Lung (tissue), 11 donors: ENCODE measurements at regions not wholly inside any gene's neighbourhood (a gene's known extent, or its start where the extent isn't known, plus 50 kb on each side); places are given as distances from the start of the nearest gene placed in this dataset.

Source experiments
- ATAC-seq: fragments of 200-7000 bp; cut with Tn5 transposase; one replicate; pipeline ENCODE4 v1.9.1; 2020; ENCODE audit warnings: moderate number of reproducible peaks; ENCODE audit not compliant: insufficient read depth, low FRiP score
- DNase-seq, 3 donors: peaks; one replicate each; pipeline ENCODE4 v3.0.0-alpha.2; 2013 to 2017
- H3K27ac ChIP-seq, 2 donors: one replicate each; pipeline ENCODE4 v1.5.1; 2013; ENCODE audit warnings: mild to moderate bottlenecking in 2 of 2, moderate library complexity in 2 of 2, control low read depth in 1 of 2, inconsistent platforms in 1 of 2, low read depth in 1 of 2, low read length in 1 of 2
- H3K27me3 ChIP-seq, 3 donors: one replicate each; pipeline ENCODE4 v1.5.1; 2013; ENCODE audit warnings: low read length in 2 of 3; ENCODE audit not compliant: control insufficient read depth in 3 of 3, insufficient read depth in 3 of 3
- H3K36me3 ChIP-seq, 4 donors: one replicate each; pipeline ENCODE4 v1.5.1; 2013; ENCODE audit warnings: low read length in 4 of 4, mild to moderate bottlenecking in 1 of 4, moderate library complexity in 1 of 4; ENCODE audit not compliant: control insufficient read depth in 4 of 4, insufficient read depth in 4 of 4
- H3K4me1 ChIP-seq, 5 donors: one replicate each; pipeline ENCODE4 v1.5.1; 2013; ENCODE audit warnings: low read length in 5 of 5, mild to moderate bottlenecking in 2 of 5, moderate library complexity in 1 of 5; ENCODE audit not compliant: control insufficient read depth in 5 of 5, insufficient read depth in 5 of 5
- H3K4me3 ChIP-seq: one replicate; pipeline ENCODE4 v1.5.1; 2013; ENCODE audit warnings: mild to moderate bottlenecking, control low read depth, moderate library complexity
- H3K9ac ChIP-seq, 2 donors: one replicate each; pipeline ENCODE4 v1.5.1; 2013; ENCODE audit warnings: low read length in 2 of 2, control low read depth in 1 of 2; ENCODE audit not compliant: insufficient read depth in 1 of 2
- H3K9me3 ChIP-seq, 4 donors: one replicate each; pipeline ENCODE4 v1.5.1; 2013; ENCODE audit warnings: low read length in 3 of 4, mild to moderate bottlenecking in 1 of 4, moderate library complexity in 1 of 4; ENCODE audit not compliant: control insufficient read depth in 4 of 4, insufficient read depth in 3 of 4
- WGBS, 2 donors: extraction: QIAGEN DNeasy Blood & Tissue Kit; methylation state at CpG; one replicate each; pipeline ENCODE4 v1.1.7; 2013; 5-methylcytosine and 5-hydroxymethylcytosine counted together
- TF ChIP-seq, protein P1 (sequence below): IDR thresholded peaks from 2 replicates; pipeline ENCODE4 v1.5.1; 2012; ENCODE audit warnings: mild to moderate bottlenecking; ENCODE audit errors: control extremely low read depth, extremely low read depth
- donor health status: control.
- donor health status: control.
- donor health status: Bipolar disorder and iron deficiency.
- donor health status: healthy.
- donor health status: DM: yes; HTN: yes; CAD: no.

GRCh38 chr6:164523087-164523654 is 786.2 kb downstream of the C6orf118 start:
- Histone ChIP-seq H3K4me1 (no peaks in the 10 kb centered on the region), H3K36me3 (no peaks in the 10 kb centered on the region), H3K9ac (no peak overlapping the region), H3K27me3 (no peaks in the 10 kb centered on the region), H3K4me3 (no peak overlapping the region), H3K9me3 (peaks cover 0 to 15% (median 6%) of the 10 kb centered on the region in 4 donors), H3K27ac (no peak overlapping the region)
- WGBS, 2 donors, result 80 to 88% methylated on average over 1 of the region's 1 CpG
- no peak for ATAC-seq
- DNase-seq, result no peak
- TF ChIP-seq, protein P1, sequence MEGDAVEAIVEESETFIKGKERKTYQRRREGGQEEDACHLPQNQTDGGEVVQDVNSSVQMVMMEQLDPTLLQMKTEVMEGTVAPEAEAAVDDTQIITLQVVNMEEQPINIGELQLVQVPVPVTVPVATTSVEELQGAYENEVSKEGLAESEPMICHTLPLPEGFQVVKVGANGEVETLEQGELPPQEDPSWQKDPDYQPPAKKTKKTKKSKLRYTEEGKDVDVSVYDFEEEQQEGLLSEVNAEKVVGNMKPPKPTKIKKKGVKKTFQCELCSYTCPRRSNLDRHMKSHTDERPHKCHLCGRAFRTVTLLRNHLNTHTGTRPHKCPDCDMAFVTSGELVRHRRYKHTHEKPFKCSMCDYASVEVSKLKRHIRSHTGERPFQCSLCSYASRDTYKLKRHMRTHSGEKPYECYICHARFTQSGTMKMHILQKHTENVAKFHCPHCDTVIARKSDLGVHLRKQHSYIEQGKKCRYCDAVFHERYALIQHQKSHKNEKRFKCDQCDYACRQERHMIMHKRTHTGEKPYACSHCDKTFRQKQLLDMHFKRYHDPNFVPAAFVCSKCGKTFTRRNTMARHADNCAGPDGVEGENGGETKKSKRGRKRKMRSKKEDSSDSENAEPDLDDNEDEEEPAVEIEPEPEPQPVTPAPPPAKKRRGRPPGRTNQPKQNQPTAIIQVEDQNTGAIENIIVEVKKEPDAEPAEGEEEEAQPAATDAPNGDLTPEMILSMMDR, result no peak

DNA sequence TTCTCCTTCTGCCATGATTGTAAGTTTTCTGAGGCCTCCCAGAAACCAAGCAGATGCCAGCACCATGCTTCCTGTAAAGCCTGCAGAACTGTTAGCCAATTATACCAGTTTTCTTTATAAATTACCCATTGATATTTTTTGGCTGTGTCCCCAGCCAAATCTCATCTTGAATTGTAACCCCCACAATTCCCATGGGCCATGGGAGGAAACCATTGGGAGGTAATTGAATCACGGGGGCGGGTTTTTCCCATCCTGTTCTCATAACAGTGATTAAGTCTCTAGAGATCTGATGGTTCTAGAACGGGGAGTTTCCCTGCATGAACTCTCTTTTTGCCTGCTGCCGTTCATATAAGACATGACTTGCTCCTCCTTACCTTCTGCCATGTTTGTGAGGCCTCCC is 788.5 kb downstream of the C6orf118 start:
- no peak for ATAC-seq
- no peak overlapping the region for H3K4me3 ChIP-seq
- H3K36me3 ChIP-seq, result no peaks in the 10 kb centered on the region
- 91 to 92% methylated on average over 4 of the region's 4 CpGs for WGBS, 2 donors
- no peak overlapping the region for H3K27ac ChIP-seq
- no peak overlapping the region for H3K9ac ChIP-seq
- TF ChIP-seq, protein P1, result no peak
- peaks cover 0 to 8% (median 3%) of the 10 kb centered on the region in 4 donors for H3K9me3 ChIP-seq
- DNase-seq, result no peak
- H3K27me3 ChIP-seq, result no peaks in the 10 kb centered on the region
- no peaks in the 10 kb centered on the region for H3K4me1 ChIP-seq

DNA sequence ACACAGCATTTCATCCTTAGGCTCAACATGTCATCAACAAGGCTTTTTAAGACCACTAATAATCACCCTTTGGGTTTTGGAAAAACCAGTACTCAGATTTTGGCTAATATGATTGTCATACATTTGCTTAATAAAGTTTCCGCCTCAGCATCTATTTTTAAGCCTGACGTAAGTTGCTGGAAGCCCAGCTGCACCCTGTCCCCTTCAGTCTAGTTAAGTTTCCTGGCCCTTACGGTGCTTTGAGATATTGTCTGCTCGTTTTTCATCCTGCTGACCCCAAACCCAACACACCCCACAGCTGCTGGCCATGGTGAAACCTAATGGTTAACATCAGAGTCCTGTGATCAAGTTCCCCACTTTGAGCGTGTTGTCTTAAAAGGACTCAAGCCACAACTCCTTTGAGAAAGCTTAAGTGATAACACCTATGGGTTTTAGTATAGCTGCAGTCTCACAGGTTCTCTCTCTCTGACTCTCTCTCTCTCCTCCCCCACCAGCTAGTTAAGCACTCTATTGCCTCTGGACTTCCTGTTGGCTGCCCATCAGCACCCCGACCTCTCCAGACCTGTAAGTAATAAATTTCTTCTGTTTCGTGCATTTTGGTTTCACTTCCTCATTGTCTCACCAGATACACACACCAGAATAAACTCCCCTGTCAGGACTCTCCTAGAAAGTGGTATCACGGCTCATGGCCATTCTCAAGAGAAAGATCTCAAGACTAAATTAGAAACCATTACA is 802.0 kb downstream of the C6orf118 start:
- TF ChIP-seq, protein P1, result no peak
- peaks cover 0 to 3% (median 0%) of the 10 kb centered on the region in 4 donors for H3K9me3 ChIP-seq
- DNase-seq (no peak), ATAC-seq (no peak)
- no peaks in the 10 kb centered on the region for H3K4me1 ChIP-seq
- H3K27me3 ChIP-seq, result no peaks in the 10 kb centered on the region
- no peak overlapping the region for H3K9ac ChIP-seq
- H3K27ac ChIP-seq, result no peak overlapping the region
- no peaks in the 10 kb centered on the region for H3K36me3 ChIP-seq
- H3K4me3 ChIP-seq, result no peak overlapping the region
- 60 to 65% methylated on average over 8 of the region's 8 CpGs for WGBS, 2 donors
